Type B pancreatic cell (in vitro differentiated cells): ENCODE measurements at regions not wholly inside any gene's neighbourhood (a gene's known extent, or its start where the extent isn't known, plus 50 kb on each side); places are given as distances from the start of the nearest gene placed in this dataset.
"Not testable (repeated sequence)": the region's sequence is repeated elsewhere in the genome, so short reads cannot be mapped to it uniquely, and the experiment has no call there.

Experiments
- DNase-seq: peaks from one replicate; pipeline ENCODE4 v3.0.0; 2021; ENCODE audit warnings: mixed read lengths; ENCODE audit not compliant: unreplicated experiment; ENCODE audit errors: extremely low spot score
- H3K27ac Mint-ChIP-seq: 2 replicates; pipeline ENCODE4 v1.8.0; 2021; ENCODE audit warnings: mild to moderate bottlenecking, mixed read lengths
- H3K27me3 Mint-ChIP-seq: 2 replicates; pipeline ENCODE4 v1.8.0; 2021; ENCODE audit warnings: mixed read lengths
- H3K36me3 Mint-ChIP-seq: 2 replicates; pipeline ENCODE4 v1.8.0; 2021; ENCODE audit warnings: mixed read lengths
- H3K4me1 Mint-ChIP-seq: one replicate; pipeline ENCODE4 v1.8.0; 2021; ENCODE audit warnings: mixed read lengths; ENCODE audit not compliant: unreplicated experiment
- H3K4me3 Mint-ChIP-seq: 2 replicates; pipeline ENCODE4 v1.8.0; 2021; ENCODE audit warnings: mild to moderate bottlenecking, mixed read lengths
- H3K9me3 Mint-ChIP-seq: 2 replicates; pipeline ENCODE4 v1.8.0; 2021; ENCODE audit warnings: mixed read lengths
- TF ChIP-seq, protein P1 (sequence below): fragments of 200-600 bp; sonication (generic); conservative IDR thresholded peaks from 2 replicates; pipeline ENCODE4 v1.5.0; 2021; ENCODE audit warnings: antibody characterized with exemption, mild to moderate bottlenecking

DNA sequence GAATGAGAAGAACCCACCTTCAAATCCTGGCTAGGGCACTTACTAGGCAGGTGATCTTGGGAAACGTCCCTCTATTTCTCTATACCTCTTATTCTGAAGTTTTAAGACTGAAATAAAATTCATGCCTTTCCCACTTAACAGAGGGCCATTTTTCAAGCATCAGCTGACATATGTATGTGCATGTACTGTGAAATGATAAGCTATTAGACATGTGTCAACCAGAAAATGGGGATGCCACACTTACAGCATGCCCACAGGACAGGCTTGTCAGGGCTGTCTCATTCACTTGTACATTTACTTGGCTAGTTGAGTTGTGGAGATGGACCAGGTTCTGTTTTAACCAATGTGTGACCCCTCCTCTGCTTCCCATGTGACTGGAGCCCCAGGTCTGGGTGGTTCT is 78.5 kb downstream of the C9orf152 start:
- H3K4me1 Mint-ChIP-seq: peaks cover 66% of the 10 kb centered on the region
- peaks cover 6% of the 10 kb centered on the region for H3K9me3 Mint-ChIP-seq
- H3K36me3 Mint-ChIP-seq: peaks cover 6% of the 10 kb centered on the region
- no peak overlapping the region for H3K4me3 Mint-ChIP-seq
- H3K27ac Mint-ChIP-seq: peak overlapping the region; percentile 16
- no peaks in the 10 kb centered on the region for H3K27me3 Mint-ChIP-seq
- TF ChIP-seq, protein P1, sequence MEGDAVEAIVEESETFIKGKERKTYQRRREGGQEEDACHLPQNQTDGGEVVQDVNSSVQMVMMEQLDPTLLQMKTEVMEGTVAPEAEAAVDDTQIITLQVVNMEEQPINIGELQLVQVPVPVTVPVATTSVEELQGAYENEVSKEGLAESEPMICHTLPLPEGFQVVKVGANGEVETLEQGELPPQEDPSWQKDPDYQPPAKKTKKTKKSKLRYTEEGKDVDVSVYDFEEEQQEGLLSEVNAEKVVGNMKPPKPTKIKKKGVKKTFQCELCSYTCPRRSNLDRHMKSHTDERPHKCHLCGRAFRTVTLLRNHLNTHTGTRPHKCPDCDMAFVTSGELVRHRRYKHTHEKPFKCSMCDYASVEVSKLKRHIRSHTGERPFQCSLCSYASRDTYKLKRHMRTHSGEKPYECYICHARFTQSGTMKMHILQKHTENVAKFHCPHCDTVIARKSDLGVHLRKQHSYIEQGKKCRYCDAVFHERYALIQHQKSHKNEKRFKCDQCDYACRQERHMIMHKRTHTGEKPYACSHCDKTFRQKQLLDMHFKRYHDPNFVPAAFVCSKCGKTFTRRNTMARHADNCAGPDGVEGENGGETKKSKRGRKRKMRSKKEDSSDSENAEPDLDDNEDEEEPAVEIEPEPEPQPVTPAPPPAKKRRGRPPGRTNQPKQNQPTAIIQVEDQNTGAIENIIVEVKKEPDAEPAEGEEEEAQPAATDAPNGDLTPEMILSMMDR: no peak
- DNase-seq: no peak

DNA sequence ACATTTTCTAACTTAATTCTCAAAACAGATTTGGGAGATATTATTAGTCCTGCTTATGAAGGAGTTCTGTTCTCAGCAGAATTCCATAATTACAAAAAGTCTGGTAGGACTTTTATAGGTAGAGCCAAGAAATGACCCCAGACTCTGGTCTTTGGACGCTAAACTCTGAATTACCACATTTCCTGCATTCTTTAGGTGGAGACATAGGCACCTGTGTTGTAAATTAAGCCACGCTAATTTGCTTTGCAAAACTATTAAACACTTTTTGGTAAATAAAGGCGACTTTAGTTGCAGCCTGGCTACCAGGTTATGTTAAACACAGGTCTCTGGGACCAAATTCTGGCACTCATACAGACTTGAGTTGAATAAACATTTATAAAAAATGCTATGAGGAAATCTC is 77.7 kb downstream of the C9orf152 start:
- DNase-seq: no peak
- TF ChIP-seq, protein P1: no peak
- Mint-ChIP-seq H3K27ac (peak overlapping the region; percentile 16), H3K4me1 (peaks cover 58% of the 10 kb centered on the region), H3K4me3 (no peak overlapping the region), H3K27me3 (no peaks in the 10 kb centered on the region), H3K9me3 (peaks cover 6% of the 10 kb centered on the region), H3K36me3 (peaks cover 6% of the 10 kb centered on the region)

DNA sequence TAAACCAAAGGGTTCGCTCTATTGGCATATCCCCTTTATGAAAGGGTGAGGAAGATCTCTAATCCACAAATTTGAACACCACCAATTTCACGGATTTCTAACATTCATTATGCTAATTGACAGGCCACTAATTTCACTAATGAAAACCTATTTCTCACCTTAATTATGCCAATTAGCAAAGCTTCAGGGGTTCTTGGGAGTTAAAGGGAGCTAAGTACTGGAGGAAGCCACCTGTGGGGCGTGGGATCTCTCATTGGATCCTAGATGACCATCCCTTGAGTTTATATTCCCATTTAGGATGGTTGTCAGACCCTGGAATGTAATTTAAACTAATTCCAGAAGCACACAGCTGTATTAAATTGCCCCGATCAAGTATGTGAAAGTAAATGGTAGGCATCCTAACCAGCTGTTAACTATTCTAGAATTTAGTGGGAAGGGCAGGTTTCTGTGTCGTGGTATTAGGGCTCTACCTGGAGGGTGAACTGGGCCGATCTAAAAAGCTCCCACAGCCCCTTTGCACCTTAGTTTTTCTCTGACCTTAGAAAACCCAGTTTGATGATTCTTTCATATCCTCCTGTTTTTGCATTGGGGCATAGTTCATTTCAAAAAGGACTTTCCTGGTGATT is 77.1 kb downstream of the C9orf152 start:
- TF ChIP-seq, protein P1: no peak
- DNase-seq: no peak
- Mint-ChIP-seq H3K4me1 (peaks cover 51% of the 10 kb centered on the region), H3K27ac (peak overlapping the region; percentile 90), H3K27me3 (no peaks in the 10 kb centered on the region), H3K9me3 (peaks cover 6% of the 10 kb centered on the region), H3K36me3 (peaks cover 10% of the 10 kb centered on the region), H3K4me3 (peak overlapping the region; percentile 37)

DNA sequence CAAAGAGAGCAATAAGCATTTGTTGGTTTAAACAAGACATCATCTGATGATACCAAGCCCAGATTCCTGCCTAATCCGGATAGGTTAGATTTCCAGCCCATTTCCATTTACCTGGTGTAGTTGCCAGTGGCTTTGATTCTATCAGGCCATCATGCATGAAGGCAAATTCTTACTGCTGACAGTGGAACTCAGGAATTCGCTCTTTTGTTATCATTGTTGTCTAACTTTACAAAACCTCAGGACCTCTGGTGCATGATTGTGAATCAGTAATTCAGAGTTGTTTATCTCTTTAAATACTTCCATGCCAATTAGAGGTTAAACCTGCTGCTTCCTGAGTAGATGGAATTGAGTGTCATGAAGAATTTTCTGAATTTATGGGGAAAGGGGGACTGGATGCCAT is 76.5 kb downstream of the C9orf152 start:
- TF ChIP-seq, protein P1: no peak
- H3K4me1 Mint-ChIP-seq: peaks cover 46% of the 10 kb centered on the region
- peak overlapping the region; percentile 37 for H3K4me3 Mint-ChIP-seq
- peak overlapping the region; percentile 90 for H3K27ac Mint-ChIP-seq
- no peak for DNase-seq
- H3K27me3 Mint-ChIP-seq: no peaks in the 10 kb centered on the region
- peaks cover 6% of the 10 kb centered on the region for H3K9me3 Mint-ChIP-seq
- H3K36me3 Mint-ChIP-seq: peaks cover 12% of the 10 kb centered on the region

DNA sequence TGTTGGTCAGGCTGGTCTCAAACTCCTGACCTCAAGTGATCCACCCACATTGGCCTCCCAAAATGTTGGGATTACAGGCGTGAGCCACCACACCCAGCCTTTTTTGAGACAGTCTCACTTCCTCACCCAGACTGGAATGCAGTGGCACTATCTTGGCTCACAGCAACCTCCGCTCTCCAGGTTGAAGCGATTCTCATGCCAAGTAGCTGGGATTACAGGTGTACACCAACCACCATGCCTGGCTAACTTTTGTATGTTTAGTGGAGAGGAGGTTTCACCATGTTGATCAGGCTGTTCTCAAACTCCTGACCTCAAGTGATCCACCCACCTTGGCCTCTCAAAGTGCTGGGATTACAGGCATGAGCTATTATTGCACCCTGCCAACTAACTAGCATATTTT is 75.4 kb downstream of the C9orf152 start:
- not testable (repeated sequence) for H3K4me3 Mint-ChIP-seq, H3K27ac Mint-ChIP-seq, DNase-seq, H3K9me3 Mint-ChIP-seq, H3K27me3 Mint-ChIP-seq
- peaks cover 17% of the 10 kb centered on the region for H3K36me3 Mint-ChIP-seq
- peaks cover 38% of the 10 kb centered on the region for H3K4me1 Mint-ChIP-seq

DNA sequence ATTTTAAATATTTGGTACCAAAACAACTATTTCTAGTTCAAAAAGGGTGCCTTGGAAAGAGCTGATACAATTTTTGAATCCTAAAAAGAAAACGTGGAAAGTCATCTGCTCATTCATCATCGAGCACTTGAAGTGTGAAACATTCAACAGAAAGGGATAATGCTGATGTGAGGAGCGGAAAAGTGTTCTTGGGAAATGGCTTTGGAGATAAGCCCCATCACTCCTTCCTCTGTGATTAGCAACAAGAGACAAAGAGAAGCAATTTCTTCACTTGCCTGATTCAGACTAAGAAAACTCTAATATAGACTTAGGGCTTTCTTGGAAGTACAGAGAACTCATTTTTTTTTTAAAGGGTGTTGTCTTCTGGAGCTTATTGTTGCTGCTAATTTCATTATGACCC is 74.9 kb downstream of the C9orf152 start:
- Mint-ChIP-seq H3K4me1 (peaks cover 33% of the 10 kb centered on the region), H3K9me3 (peaks cover 6% of the 10 kb centered on the region), H3K36me3 (peaks cover 19% of the 10 kb centered on the region), H3K27ac (no peak overlapping the region), H3K27me3 (no peaks in the 10 kb centered on the region), H3K4me3 (no peak overlapping the region)
- no peak for DNase-seq
- TF ChIP-seq, protein P1: no peak
